HUES48 (cell line): ENCODE measurements at regions not wholly inside any gene's neighbourhood (a gene's known extent, or its start where the extent isn't known, plus 50 kb on each side); places are given as distances from the start of the nearest gene placed in this dataset.
"Not testable (repeated sequence)": the region's sequence is repeated elsewhere in the genome, so short reads cannot be mapped to it uniquely, and the experiment has no call there.

Source experiments
- H3K27ac ChIP-seq: one replicate; pipeline ENCODE4 v1.7.0; 2013; ENCODE audit warnings: low read depth, low read length, inconsistent platforms
- H3K27me3 ChIP-seq: 2 replicates; pipeline ENCODE4 v1.6.1; 2013; ENCODE audit warnings: mild to moderate bottlenecking, low read length; ENCODE audit not compliant: control insufficient read depth, insufficient read depth
- H3K36me3 ChIP-seq: 2 replicates; pipeline ENCODE4 v1.6.1; 2013; ENCODE audit warnings: low read length; ENCODE audit not compliant: control insufficient read depth, insufficient read depth
- H3K4me1 ChIP-seq: 2 replicates; pipeline ENCODE4 v1.6.1; 2013; ENCODE audit warnings: mild to moderate bottlenecking, low read length; ENCODE audit not compliant: control insufficient read depth, insufficient read depth
- H3K4me3 ChIP-seq: 2 replicates; pipeline ENCODE4 v1.5.1; 2013; ENCODE audit warnings: mild to moderate bottlenecking, low read depth, low read length
- H3K9ac ChIP-seq: 2 replicates; pipeline ENCODE4 v1.6.1; 2013; ENCODE audit warnings: mild to moderate bottlenecking, low read depth, low read length, moderate library complexity
- H3K9me3 ChIP-seq: 2 replicates; pipeline ENCODE4 v1.6.1; 2013; ENCODE audit warnings: low read length; ENCODE audit not compliant: control insufficient read depth, insufficient read depth

DNA sequence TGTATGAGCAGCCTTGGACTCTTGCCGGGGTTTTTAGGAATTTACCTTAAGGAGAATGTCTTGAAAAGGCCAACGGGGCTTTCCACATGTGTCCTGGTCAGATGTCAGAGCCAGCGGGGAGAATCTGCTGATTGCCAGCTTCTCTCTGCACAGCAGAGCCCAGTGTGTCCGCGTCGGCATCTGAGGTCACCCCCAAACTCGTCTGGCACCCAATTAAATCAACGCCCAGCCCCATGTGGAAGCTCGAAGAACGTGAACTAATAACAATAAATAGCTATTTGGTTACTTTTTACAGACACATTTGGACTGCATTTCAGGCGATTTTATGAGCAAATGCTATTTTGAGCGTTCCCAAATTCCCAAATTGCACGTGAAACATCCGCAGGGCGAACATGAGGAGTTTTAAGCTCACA lies 303.5 kb downstream of the FOXL1 start:
- H3K9me3 ChIP-seq: no peaks in the 10 kb centered on the region
- H3K4me1 ChIP-seq: no peaks in the 10 kb centered on the region; the same call in 1 of the 2 replicates
- no peak overlapping the region for H3K4me3 ChIP-seq
- no peak overlapping the region for H3K9ac ChIP-seq
- H3K27ac ChIP-seq: no peak overlapping the region
- H3K27me3 ChIP-seq: no peaks in the 10 kb centered on the region
- no peaks in the 10 kb centered on the region for H3K36me3 ChIP-seq

DNA sequence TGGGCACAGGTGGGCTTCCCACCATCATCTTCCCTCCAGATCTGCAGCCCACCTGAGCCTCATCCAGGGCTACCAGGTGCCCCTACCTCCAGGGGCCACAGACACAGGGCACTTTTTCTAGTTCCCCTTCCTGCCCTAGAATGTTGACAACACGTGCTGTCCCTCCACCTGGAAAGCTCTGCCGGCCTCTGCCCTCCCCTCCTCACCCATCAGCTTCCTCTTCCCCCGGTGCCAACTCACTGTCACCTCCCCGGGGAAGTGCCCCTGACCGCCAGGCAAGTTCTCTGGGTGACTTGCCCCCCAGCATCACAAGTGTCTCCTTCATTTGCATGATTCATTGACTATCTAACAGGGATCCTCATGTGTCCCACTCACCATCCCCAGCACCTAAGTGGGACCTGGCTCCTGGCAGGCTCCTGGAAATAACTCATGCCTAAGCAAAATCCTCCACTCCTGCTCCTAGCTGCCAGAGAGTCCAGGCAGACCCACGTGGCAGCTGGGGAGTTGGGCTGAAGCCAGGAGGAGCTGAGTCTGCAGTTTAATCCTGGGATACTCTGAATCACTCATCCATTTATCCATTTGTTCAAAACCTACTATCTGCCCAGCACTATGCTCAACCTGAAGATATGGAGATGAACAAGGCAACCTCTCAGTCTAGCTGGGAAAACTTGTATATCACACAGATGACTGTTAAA lies 304.4 kb downstream of the FOXL1 start:
- Histone ChIP-seq H3K27ac (no peak overlapping the region), H3K4me1 (no peaks in the 10 kb centered on the region; the same call in 1 of the 2 replicates), H3K9ac (no peak overlapping the region), H3K27me3 (no peaks in the 10 kb centered on the region), H3K9me3 (no peaks in the 10 kb centered on the region), H3K36me3 (no peaks in the 10 kb centered on the region), H3K4me3 (no peak overlapping the region)

- Histone ChIP-seq H3K27ac (no peak overlapping the region), H3K36me3 (no peaks in the 10 kb centered on the region), H3K27me3 (no peaks in the 10 kb centered on the region), H3K4me3 (no peak overlapping the region), H3K9ac (no peak overlapping the region), H3K9me3 (no peaks in the 10 kb centered on the region), H3K4me1 (no peaks in the 10 kb centered on the region; the same call in 1 of the 2 replicates)
Observed at GRCh38 chr16:86883583-86884389, 305.4 kb downstream of the FOXL1 start.

DNA sequence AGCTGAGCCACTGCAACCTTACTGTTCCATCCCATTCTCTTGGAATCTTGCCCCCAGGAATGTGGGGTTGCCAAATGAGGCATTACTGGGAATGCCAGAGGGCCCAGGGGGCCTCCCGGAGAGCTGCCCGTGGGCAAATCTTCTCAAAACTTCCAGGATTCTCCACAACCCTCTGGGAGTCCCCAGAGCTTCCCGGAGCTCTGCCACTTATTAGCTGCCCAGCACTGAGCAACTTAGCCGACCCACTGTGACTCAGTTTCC lies 306.0 kb downstream of the FOXL1 start:
- Histone ChIP-seq H3K36me3 (no peaks in the 10 kb centered on the region), H3K27ac (no peak overlapping the region), H3K9me3 (no peaks in the 10 kb centered on the region), H3K4me1 (no peaks in the 10 kb centered on the region; the same call in 1 of the 2 replicates), H3K9ac (no peak overlapping the region), H3K27me3 (no peaks in the 10 kb centered on the region), H3K4me3 (no peak overlapping the region)

GRCh38 chr16:86885139-86885538 lies 306.8 kb downstream of the FOXL1 start:
- no peaks in the 10 kb centered on the region for H3K9me3 ChIP-seq
- H3K27me3 ChIP-seq: no peaks in the 10 kb centered on the region
- no peak overlapping the region for H3K27ac ChIP-seq

GRCh38 chr16:86886651-86887050 lies 308.3 kb downstream of the FOXL1 start:
- no peak overlapping the region for H3K9ac ChIP-seq
- H3K9me3 ChIP-seq: no peaks in the 10 kb centered on the region
- no peak overlapping the region for H3K27ac ChIP-seq
- no peaks in the 10 kb centered on the region for H3K36me3 ChIP-seq
- H3K4me1 ChIP-seq: no peaks in the 10 kb centered on the region; the same call in 1 of the 2 replicates
- no peaks in the 10 kb centered on the region for H3K27me3 ChIP-seq
- no peak overlapping the region for H3K4me3 ChIP-seq

More at GRCh38 chr16:86885139-86885538, 306.8 kb downstream of the FOXL1 start:
- Histone ChIP-seq H3K36me3 (no peaks in the 10 kb centered on the region), H3K9ac (no peak overlapping the region), H3K4me1 (no peaks in the 10 kb centered on the region; the same call in 1 of the 2 replicates), H3K4me3 (no peak overlapping the region)

DNA sequence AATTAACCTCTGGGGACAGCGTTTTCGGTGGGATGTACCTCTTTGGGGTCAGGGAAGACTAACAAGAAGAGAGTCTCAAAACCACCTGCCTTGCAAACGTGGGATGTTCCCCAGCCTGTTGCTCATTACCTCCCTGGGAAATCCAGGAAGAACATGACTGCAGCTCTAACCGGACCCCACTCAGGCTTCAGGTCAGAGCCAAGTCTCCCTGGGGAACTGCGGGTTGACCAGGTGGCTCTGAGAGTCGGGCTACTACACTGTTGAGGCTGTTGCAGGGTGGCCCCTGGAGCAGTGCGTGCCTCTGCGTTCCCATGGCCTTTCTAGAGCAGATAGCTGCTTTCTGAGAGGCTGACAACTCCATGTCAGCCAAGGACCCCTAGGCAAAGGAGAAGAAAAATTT lies 309.1 kb downstream of the FOXL1 start:
- no peaks in the 10 kb centered on the region for H3K9me3 ChIP-seq
- H3K4me1 ChIP-seq: no peaks in the 10 kb centered on the region; the same call in 1 of the 2 replicates
- no peak overlapping the region for H3K4me3 ChIP-seq
- H3K27ac ChIP-seq: no peak overlapping the region
- H3K27me3 ChIP-seq: no peaks in the 10 kb centered on the region
- no peaks in the 10 kb centered on the region for H3K36me3 ChIP-seq
- H3K9ac ChIP-seq: no peak overlapping the region

GRCh38 chr16:86888231-86889053 lies 310.1 kb downstream of the FOXL1 start:
- H3K9ac ChIP-seq: no peak overlapping the region
- no peaks in the 10 kb centered on the region for H3K27me3 ChIP-seq
- no peaks in the 10 kb centered on the region for H3K9me3 ChIP-seq
- H3K27ac ChIP-seq: no peak overlapping the region
- H3K36me3 ChIP-seq: no peaks in the 10 kb centered on the region
- no peaks in the 10 kb centered on the region; the same call in 1 of the 2 replicates for H3K4me1 ChIP-seq
- H3K4me3 ChIP-seq: no peak overlapping the region

DNA sequence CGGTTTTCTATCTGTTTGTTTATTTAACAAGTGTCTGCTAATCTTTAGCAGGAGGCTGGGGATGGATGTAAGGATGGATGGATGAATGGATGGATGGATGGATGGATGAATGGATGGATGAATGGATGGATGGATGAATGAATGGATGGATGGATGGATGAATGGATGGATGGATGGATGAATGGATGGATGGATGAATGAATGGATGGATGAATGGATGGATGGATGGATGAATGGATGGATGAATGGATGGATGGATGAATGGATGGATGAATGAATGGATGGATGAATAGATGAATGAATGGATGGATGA lies 310.7 kb downstream of the FOXL1 start:
- H3K27ac ChIP-seq, H3K4me3 ChIP-seq, H3K9me3 ChIP-seq, H3K4me1 ChIP-seq, H3K9ac ChIP-seq, H3K36me3 ChIP-seq, H3K27me3 ChIP-seq: not testable (repeated sequence)

DNA sequence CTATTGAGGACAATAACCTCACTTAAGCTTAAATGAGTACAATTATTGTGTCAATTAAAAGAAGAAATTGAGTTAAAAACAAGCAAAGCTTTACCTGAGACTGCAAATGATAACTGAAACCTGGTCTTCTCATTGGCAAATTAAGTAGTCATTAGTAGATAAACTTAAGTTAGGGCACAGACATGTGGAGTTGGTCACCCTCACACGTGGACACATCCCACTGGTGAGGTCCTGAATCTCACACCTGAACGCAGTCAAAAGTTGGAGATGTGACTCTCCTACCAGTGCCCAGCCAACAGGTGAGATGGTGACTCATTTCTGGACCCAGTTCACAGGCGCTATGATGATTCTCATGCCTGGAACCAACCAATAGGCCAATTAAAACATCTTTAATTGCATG lies 311.6 kb downstream of the FOXL1 start:
- Histone ChIP-seq H3K9me3 (no peaks in the 10 kb centered on the region), H3K27me3 (no peaks in the 10 kb centered on the region), H3K27ac (no peak overlapping the region), H3K36me3 (no peaks in the 10 kb centered on the region), H3K4me3 (no peak overlapping the region), H3K4me1 (no peaks in the 10 kb centered on the region), H3K9ac (no peak overlapping the region)

GRCh38 chr16:86891121-86891520 lies 312.8 kb downstream of the FOXL1 start:
- Histone ChIP-seq H3K36me3 (no peaks in the 10 kb centered on the region), H3K27me3 (no peaks in the 10 kb centered on the region), H3K27ac (no peak overlapping the region), H3K9me3 (no peaks in the 10 kb centered on the region), H3K4me3 (no peak overlapping the region), H3K9ac (no peak overlapping the region), H3K4me1 (no peaks in the 10 kb centered on the region; the same call in 1 of the 2 replicates)
